Left colon (tissue), 2 donors: ENCODE measurements at regions not wholly inside any gene's neighbourhood (a gene's known extent, or its start where the extent isn't known, plus 50 kb on each side); places are given as distances from the start of the nearest gene placed in this dataset.
"Not testable (repeated sequence)": the region's sequence is repeated elsewhere in the genome, so short reads cannot be mapped to it uniquely, and the experiment has no call there.

Source experiments
- ATAC-seq: fragments of 200-7000 bp; cut with Tn5 transposase; one replicate; pipeline ENCODE4 v1.9.1; 2020; ENCODE audit warnings: mild to moderate bottlenecking, moderate library complexity
- DNase-seq, 2 donors: peaks; one replicate each; pipeline ENCODE4 v3.0.0-alpha.2; 2020
- intact Hi-C, 2 donors: fragments of 100-400 bp; cut with DNase I in 1 of 2; cut with micrococcal nuclease in 1 of 2; formaldehyde crosslinking; loops; one replicate each; pipeline versions ENCODE4 v1.11.2 to v1.14.0; 2022; cut with DNase I, micrococcal nuclease
- donor health status: DM: no; HTN: no; CAD: no.
- donor health status: DM: yes; HTN: yes; CAD: no.

GRCh38 chr1:234902774-234903547 is 225.7 kb downstream of the TOMM20 start:
- DNase-seq (no peak), ATAC-seq (no peak)
- intact Hi-C loops, result no loop called here

GRCh38 chr1:234901491-234902049 is 227.1 kb downstream of the TOMM20 start:
- DNase-seq, result no peak
- no peak for ATAC-seq
- intact Hi-C loops, result no loop called here

GRCh38 chr1:234900595-234900994 is 228.0 kb downstream of the TOMM20 start:
- ATAC-seq (no peak), DNase-seq (no peak)
- intact Hi-C loops, result no loop called here

GRCh38 chr1:234899730-234900072 is 228.9 kb downstream of the TOMM20 start:
- no peak for ATAC-seq
- intact Hi-C loops, result no loop called here

GRCh38 chr1:234899041-234899729 is 229.5 kb downstream of the TOMM20 start:
- DNase-seq (no peak), ATAC-seq (peak; percentile 82)

More at GRCh38 chr1:234899730-234900072, 228.9 kb downstream of the TOMM20 start:
- no peak for DNase-seq

GRCh38 chr1:234898455-234899033 is 230.1 kb downstream of the TOMM20 start:
- ATAC-seq, result peak; percentile 8
- DNase-seq, result no peak
- intact Hi-C loops, result no loop called here

More at GRCh38 chr1:234899041-234899729, 229.5 kb downstream of the TOMM20 start:
- intact Hi-C loops, result no loop called here

- ATAC-seq (peak; percentile 23), DNase-seq (no peak)
- intact Hi-C loops, result no loop called here
These were observed 230.7 kb downstream of the TOMM20 start for GRCh38 chr1:234897754-234898454.

GRCh38 chr1:234897390-234897749 is 231.3 kb downstream of the TOMM20 start:
- ATAC-seq (no peak), DNase-seq (no peak)
- intact Hi-C loops, result no loop called here

- intact Hi-C loops, result no loop called here
- no peak for DNase-seq
These were observed 231.9 kb downstream of the TOMM20 start for GRCh38 chr1:234896477-234897389.

GRCh38 chr1:234893725-234894630 is 234.7 kb downstream of the TOMM20 start:
- intact Hi-C loops, result no loop called here
- DNase-seq (no peak), ATAC-seq (peak; percentile 67)

More at GRCh38 chr1:234896477-234897389, 231.9 kb downstream of the TOMM20 start:
- ATAC-seq, result no peak

- DNase-seq (no peak), ATAC-seq (no peak)
- intact Hi-C loops, result no loop called here
These were observed 235.3 kb downstream of the TOMM20 start for GRCh38 chr1:234893359-234893724.

GRCh38 chr1:234892642-234893041 is 236.0 kb downstream of the TOMM20 start:
- intact Hi-C loops, result no loop called here
- DNase-seq, result no peak
- no peak for ATAC-seq

- ATAC-seq, result peak; percentile 13
- DNase-seq, result no peak
- intact Hi-C loops, result no loop called here
These were observed 237.2 kb downstream of the TOMM20 start for GRCh38 chr1:234891427-234891826.

GRCh38 chr1:234889643-234890042 is 239.0 kb downstream of the TOMM20 start:
- DNase-seq, result no peak
- intact Hi-C loops, result no loop called here
- ATAC-seq, result no peak

- DNase-seq, intact Hi-C loops: not testable (repeated sequence)
These were observed 240.4 kb downstream of the TOMM20 start for GRCh38 chr1:234888247-234888646.

GRCh38 chr1:234887016-234887900 is 241.4 kb downstream of the TOMM20 start:
- DNase-seq, result no peak
- intact Hi-C loops, result no loop called here
- ATAC-seq, result no peak

More at GRCh38 chr1:234888247-234888646, 240.4 kb downstream of the TOMM20 start:
- not testable (repeated sequence) for ATAC-seq
